GM21390 (cell line): ENCODE measurements at regions not wholly inside any gene's neighbourhood (a gene's known extent, or its start where the extent isn't known, plus 50 kb on each side); places are given as distances from the start of the nearest gene placed in this dataset.

Source experiments
- ATAC-seq: cut with Tn5 transposase; IDR thresholded peaks from one replicate; pipeline ENCODE4 v1.9.1; 2021; ENCODE audit not compliant: unreplicated experiment

- no peak for ATAC-seq
Measured at GRCh38 chrX:82070948-82071347, 869.0 kb downstream of the SH3BGRL start.

DNA sequence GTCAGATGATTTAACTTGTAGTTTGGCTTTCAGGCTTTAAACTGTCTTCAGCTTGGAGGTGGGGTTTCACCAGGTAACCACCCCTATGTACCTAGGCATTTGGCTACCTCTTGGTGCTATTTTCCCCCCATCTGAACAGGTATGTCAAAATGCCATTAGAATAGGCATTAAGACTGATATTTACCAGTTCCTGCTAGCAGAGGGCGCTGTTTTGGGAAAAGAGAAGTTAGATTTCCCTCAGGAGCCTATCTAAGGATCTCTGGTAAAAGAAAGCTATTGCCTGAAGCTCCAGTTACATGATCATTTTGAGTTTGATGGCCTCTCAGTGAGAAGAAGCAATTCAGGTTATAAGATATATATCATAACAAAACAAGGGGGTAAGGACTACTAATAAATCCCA, 879.1 kb downstream of the SH3BGRL start:
- no peak for ATAC-seq

DNA sequence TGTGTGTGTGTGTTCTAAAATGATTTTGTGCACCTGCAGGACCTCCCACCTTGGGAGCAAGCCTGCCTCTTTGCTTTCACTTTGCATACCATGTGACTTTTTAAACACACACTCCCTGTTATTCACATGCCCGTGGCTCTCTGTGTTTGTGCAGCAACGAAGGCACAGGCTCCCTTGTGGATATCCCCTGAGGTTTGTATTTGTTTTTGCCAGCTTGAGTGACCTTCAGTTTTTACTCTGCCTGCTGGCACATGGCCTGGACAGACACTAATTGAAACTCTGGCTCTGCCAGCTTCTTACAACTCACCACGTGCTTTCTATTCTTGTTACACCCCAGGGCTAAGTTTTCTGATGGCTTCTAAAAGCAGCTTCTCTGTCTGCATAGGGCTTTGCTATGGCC, 885.8 kb downstream of the SH3BGRL start:
- ATAC-seq, result no peak

DNA sequence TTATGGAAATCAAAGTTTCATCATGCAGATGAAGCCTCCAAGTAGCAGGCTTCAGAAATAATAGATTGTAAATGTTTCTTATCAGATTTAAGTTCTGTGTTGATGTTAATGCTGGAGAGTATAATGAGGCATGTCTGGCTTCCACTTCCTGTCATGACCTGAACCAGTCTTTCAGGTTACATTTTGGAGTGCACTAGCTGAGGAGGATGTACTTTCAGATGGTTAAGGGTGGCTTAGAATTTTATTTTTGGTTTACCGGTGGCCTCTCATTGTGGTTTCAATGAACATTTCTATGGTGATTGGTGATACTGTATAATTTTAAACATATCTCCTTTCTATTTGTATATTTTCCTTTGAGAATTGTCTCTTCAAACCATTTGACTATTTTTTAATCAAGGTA, 890.4 kb downstream of the SH3BGRL start:
- no peak for ATAC-seq

DNA sequence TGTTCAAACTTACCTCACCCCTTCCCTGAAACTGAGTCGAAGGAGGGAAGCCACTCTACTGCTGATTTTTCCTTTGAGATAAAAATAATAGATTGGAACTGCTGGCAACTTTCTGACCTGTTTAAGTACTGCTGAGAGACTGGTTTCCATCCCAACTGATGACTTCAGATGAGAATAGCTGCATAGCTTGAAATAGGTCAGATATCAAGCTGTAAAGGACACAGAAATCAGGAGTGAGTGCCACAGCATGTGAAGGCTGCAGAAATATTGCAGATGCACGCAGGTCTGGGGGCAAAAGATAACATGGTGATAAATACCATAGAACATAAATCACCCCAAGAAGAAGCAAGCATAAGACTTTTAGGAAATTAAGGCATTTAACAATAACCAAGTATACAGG, 923.2 kb downstream of the SH3BGRL start:
- ATAC-seq, result no peak

- ATAC-seq, result peak; percentile 88
Measured at GRCh38 chrX:82127228-82128123, 925.6 kb downstream of the SH3BGRL start.

- ATAC-seq, result no peak
Measured at GRCh38 chrX:82134378-82134777, 932.5 kb downstream of the SH3BGRL start.

GRCh38 chrX:82141942-82142341, 940.0 kb downstream of the SH3BGRL start:
- ATAC-seq, result no peak

DNA sequence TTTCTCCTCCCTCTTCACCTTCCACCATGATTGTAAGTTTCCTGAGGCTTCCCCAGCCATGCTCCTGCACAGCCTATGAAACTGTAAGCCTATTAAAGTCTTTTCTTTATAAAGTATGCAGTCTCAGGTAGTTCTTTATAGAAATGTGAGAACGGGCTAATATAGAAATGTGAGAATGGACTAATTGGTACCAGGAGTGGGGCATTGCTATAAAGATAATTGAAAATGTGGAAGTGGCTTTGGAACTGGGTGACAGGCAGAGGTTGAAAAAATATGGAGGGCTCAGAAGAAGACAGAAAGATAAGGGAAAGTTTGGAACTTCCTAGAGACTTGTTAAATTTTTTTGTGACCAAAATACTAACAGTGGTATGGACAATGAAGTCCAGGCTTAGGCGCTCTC, 959.3 kb downstream of the SH3BGRL start:
- no peak for ATAC-seq

GRCh38 chrX:82163701-82164100, 961.8 kb downstream of the SH3BGRL start:
- ATAC-seq, result no peak

- ATAC-seq, result no peak
Measured at GRCh38 chrX:82196866-82197265, 995.0 kb downstream of the SH3BGRL start.

GRCh38 chrX:82208975-82209374, 1007.1 kb downstream of the SH3BGRL start:
- ATAC-seq, result no peak

GRCh38 chrX:82218361-82218760, 1016.5 kb downstream of the SH3BGRL start:
- ATAC-seq, result peak; percentile 72

DNA sequence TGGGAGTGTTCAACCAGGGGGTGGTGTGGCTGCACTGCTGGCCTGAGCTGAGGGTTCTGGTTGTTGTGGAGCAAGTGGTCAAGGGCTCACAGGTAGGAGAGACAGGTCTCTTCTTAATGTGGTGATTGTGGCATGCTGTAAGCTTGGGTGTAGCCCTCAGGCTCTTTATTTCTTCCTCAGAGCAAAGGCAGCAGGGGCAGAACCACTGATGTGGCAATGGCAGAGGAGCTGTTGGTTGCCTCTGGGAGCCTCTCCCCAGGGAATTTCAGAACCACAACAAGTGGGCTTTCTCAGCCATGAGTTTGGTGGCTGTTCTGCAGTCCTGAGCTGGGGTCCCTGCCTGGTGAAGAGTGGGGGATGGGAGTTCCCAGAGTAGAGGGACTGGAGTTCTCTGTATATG, 1017.2 kb downstream of the SH3BGRL start:
- ATAC-seq, result no peak

- ATAC-seq, result no peak
Measured at GRCh38 chrX:82224961-82225360, 1023.1 kb downstream of the SH3BGRL start.

GRCh38 chrX:82230013-82230412, 1028.1 kb downstream of the SH3BGRL start:
- ATAC-seq, result no peak

DNA sequence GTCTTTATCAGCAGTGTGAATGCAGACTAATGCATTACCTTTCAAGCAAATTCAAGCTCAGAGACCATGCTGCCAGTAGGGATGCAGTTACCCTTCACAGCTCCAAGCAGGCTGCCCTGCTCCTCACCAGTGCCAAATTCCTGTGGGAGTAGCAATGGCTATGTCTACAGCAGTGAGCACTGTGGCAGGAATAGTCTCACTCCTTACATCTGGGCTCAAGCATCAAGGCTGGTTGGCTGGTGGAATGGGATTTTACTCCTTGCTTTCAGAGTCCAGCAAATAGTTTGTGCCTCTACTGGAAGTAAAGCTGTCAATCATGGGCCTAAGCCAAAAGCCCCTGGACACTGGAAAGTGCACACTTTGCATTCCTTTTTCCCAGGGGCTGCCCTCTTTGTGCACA, 1030.8 kb downstream of the SH3BGRL start:
- no peak for ATAC-seq

- ATAC-seq, result no peak
Measured at GRCh38 chrX:82237328-82237727, 1035.4 kb downstream of the SH3BGRL start.
